Stimulated activated naive CD8-positive, alpha-beta T cell treated with anti-CD3 and anti-CD28 coated beads, Interleukin-15, amount 100 ng/mL, for 72 hours (primary cell): ENCODE measurements at regions not wholly inside any gene's neighbourhood (a gene's known extent, or its start where the extent isn't known, plus 50 kb on each side); places are given as distances from the start of the nearest gene placed in this dataset.

ENCODE experiments used
- ATAC-seq: fragments of 150-1000 bp; cut with Tn5 transposase; 2 replicates; pipeline ENCODE4 v1.10.0; 2021; ENCODE audit warnings: mild to moderate bottlenecking, moderate library complexity
- DNase-seq, 2 donors: peaks; one replicate each; pipeline ENCODE4 v3.0.0; 2021 to 2022
- H3K27ac Mint-ChIP-seq, 2 donors: one replicate each; pipeline ENCODE4 v1.8.0; 2022; ENCODE audit warnings: mild to moderate bottlenecking in 2 of 2, mixed read lengths in 2 of 2, moderate library complexity in 2 of 2
- H3K27me3 Mint-ChIP-seq: one replicate; pipeline ENCODE4 v1.8.0; 2022; ENCODE audit warnings: mixed read lengths
- H3K4me1 Mint-ChIP-seq: one replicate; pipeline ENCODE4 v1.8.0; 2022; ENCODE audit warnings: mild to moderate bottlenecking, mixed read lengths
- H3K4me3 Mint-ChIP-seq, 2 donors: one replicate each; pipeline ENCODE4 v1.8.0; 2022; ENCODE audit warnings: mild to moderate bottlenecking in 2 of 2, mixed read lengths in 2 of 2, moderate library complexity in 1 of 2
- H3K9me3 Mint-ChIP-seq, 2 donors: one replicate each; pipeline ENCODE4 v1.8.0; 2022; ENCODE audit warnings: mixed read lengths in 2 of 2

- Mint-ChIP-seq H3K27ac (no peak overlapping the region), H3K4me3 (no peak overlapping the region), H3K4me1 (no peaks in the 10 kb centered on the region), H3K9me3 (no peaks in the 10 kb centered on the region), H3K27me3 (peaks cover 25% of the 10 kb centered on the region)
- DNase-seq: no peak
- no peak for ATAC-seq
Observed at GRCh38 chr1:17943506-17943905, 164.1 kb upstream of the IGSF21 start.

- Mint-ChIP-seq H3K4me3 (no peak overlapping the region), H3K9me3 (no peaks in the 10 kb centered on the region), H3K27ac (no peak overlapping the region), H3K27me3 (peaks cover 25% of the 10 kb centered on the region), H3K4me1 (no peaks in the 10 kb centered on the region)
- DNase-seq (no peak), ATAC-seq (no peak)
Observed at GRCh38 chr1:17944646-17945045, 163.0 kb upstream of the IGSF21 start.

- peaks cover 31% of the 10 kb centered on the region for H3K27me3 Mint-ChIP-seq
- H3K4me3 Mint-ChIP-seq: no peak overlapping the region
- ATAC-seq: no peak
- H3K4me1 Mint-ChIP-seq: no peaks in the 10 kb centered on the region
- DNase-seq: no peak
- no peak overlapping the region for H3K27ac Mint-ChIP-seq
- H3K9me3 Mint-ChIP-seq: no peaks in the 10 kb centered on the region
Observed at GRCh38 chr1:17946434-17946833, 161.2 kb upstream of the IGSF21 start.

GRCh38 chr1:17948594-17948993, 159.0 kb upstream of the IGSF21 start:
- Mint-ChIP-seq H3K9me3 (no peaks in the 10 kb centered on the region), H3K27me3 (peaks cover 53% of the 10 kb centered on the region), H3K4me1 (no peaks in the 10 kb centered on the region), H3K27ac (no peak overlapping the region), H3K4me3 (no peak overlapping the region)
- ATAC-seq (no peak), DNase-seq (no peak)

GRCh38 chr1:17949511-17949910, 158.1 kb upstream of the IGSF21 start:
- DNase-seq (no peak), ATAC-seq (no peak)
- H3K4me1 Mint-ChIP-seq: no peaks in the 10 kb centered on the region
- H3K4me3 Mint-ChIP-seq: no peak overlapping the region
- H3K27me3 Mint-ChIP-seq: peaks cover 55% of the 10 kb centered on the region
- no peaks in the 10 kb centered on the region for H3K9me3 Mint-ChIP-seq
- peak overlapping the region in 1 of 2 donors; percentile 61 for H3K27ac Mint-ChIP-seq

GRCh38 chr1:17950728-17951127, 156.9 kb upstream of the IGSF21 start:
- no peaks in the 10 kb centered on the region for H3K4me1 Mint-ChIP-seq
- H3K27ac Mint-ChIP-seq: no peak overlapping the region
- no peaks in the 10 kb centered on the region for H3K9me3 Mint-ChIP-seq
- ATAC-seq (no peak), DNase-seq (no peak)
- peaks cover 49% of the 10 kb centered on the region for H3K27me3 Mint-ChIP-seq
- H3K4me3 Mint-ChIP-seq: no peak overlapping the region

- no peaks in the 10 kb centered on the region for H3K9me3 Mint-ChIP-seq
- H3K27ac Mint-ChIP-seq: peak overlapping the region in 1 of 2 donors; percentile 6
- no peak overlapping the region for H3K4me3 Mint-ChIP-seq
- no peaks in the 10 kb centered on the region for H3K4me1 Mint-ChIP-seq
- ATAC-seq (no peak), DNase-seq (no peak)
- H3K27me3 Mint-ChIP-seq: peaks cover 31% of the 10 kb centered on the region
Observed at GRCh38 chr1:17952506-17952905, 155.1 kb upstream of the IGSF21 start.

GRCh38 chr1:17953921-17954320, 153.7 kb upstream of the IGSF21 start:
- Mint-ChIP-seq H3K9me3 (no peaks in the 10 kb centered on the region), H3K27me3 (peaks cover 31% of the 10 kb centered on the region), H3K4me3 (no peak overlapping the region), H3K27ac (no peak overlapping the region), H3K4me1 (peaks cover 12% of the 10 kb centered on the region)
- no peak for ATAC-seq
- DNase-seq: no peak

- no peak for ATAC-seq
- Mint-ChIP-seq H3K4me3 (no peak overlapping the region), H3K27ac (no peak overlapping the region), H3K9me3 (no peaks in the 10 kb centered on the region), H3K27me3 (peaks cover 27% of the 10 kb centered on the region), H3K4me1 (peaks cover 14% of the 10 kb centered on the region)
- no peak for DNase-seq
Observed at GRCh38 chr1:17955302-17956285, 152.0 kb upstream of the IGSF21 start.

GRCh38 chr1:17957588-17958267, 149.9 kb upstream of the IGSF21 start:
- Mint-ChIP-seq H3K27me3 (peaks cover 19% of the 10 kb centered on the region), H3K4me3 (no peak overlapping the region), H3K4me1 (peaks cover 14% of the 10 kb centered on the region), H3K27ac (no peak overlapping the region), H3K9me3 (no peaks in the 10 kb centered on the region)
- no peak for DNase-seq
- ATAC-seq: no peak

- DNase-seq (no peak), ATAC-seq (no peak)
- Mint-ChIP-seq H3K4me3 (no peak overlapping the region), H3K9me3 (no peaks in the 10 kb centered on the region), H3K27ac (no peak overlapping the region), H3K27me3 (peaks cover 9% of the 10 kb centered on the region), H3K4me1 (peaks cover 14% of the 10 kb centered on the region)
Observed at GRCh38 chr1:17958704-17959103, 148.9 kb upstream of the IGSF21 start.

- no peaks in the 10 kb centered on the region for H3K9me3 Mint-ChIP-seq
- no peak for DNase-seq
- H3K4me3 Mint-ChIP-seq: no peak overlapping the region
- H3K4me1 Mint-ChIP-seq: peaks cover 7% of the 10 kb centered on the region
- ATAC-seq: no peak
- no peak overlapping the region for H3K27ac Mint-ChIP-seq
- H3K27me3 Mint-ChIP-seq: peaks cover 16% of the 10 kb centered on the region
Observed at GRCh38 chr1:17963513-17963912, 144.1 kb upstream of the IGSF21 start.

GRCh38 chr1:17965515-17966100, 142.0 kb upstream of the IGSF21 start:
- Mint-ChIP-seq H3K9me3 (no peaks in the 10 kb centered on the region), H3K27ac (peak overlapping the region in 1 of 2 donors; percentile 21), H3K27me3 (peaks cover 16% of the 10 kb centered on the region), H3K4me3 (no peak overlapping the region), H3K4me1 (no peaks in the 10 kb centered on the region)
- no peak for ATAC-seq
- no peak for DNase-seq

- DNase-seq (no peak), ATAC-seq (no peak)
- peaks cover 15% of the 10 kb centered on the region for H3K27me3 Mint-ChIP-seq
- H3K4me3 Mint-ChIP-seq: no peak overlapping the region
- H3K4me1 Mint-ChIP-seq: no peaks in the 10 kb centered on the region
- H3K27ac Mint-ChIP-seq: no peak overlapping the region
- H3K9me3 Mint-ChIP-seq: no peaks in the 10 kb centered on the region
Observed at GRCh38 chr1:17966341-17966740, 141.3 kb upstream of the IGSF21 start.

- Mint-ChIP-seq H3K27ac (no peak overlapping the region), H3K4me3 (no peak overlapping the region), H3K4me1 (no peaks in the 10 kb centered on the region), H3K27me3 (peaks cover 8% of the 10 kb centered on the region), H3K9me3 (no peaks in the 10 kb centered on the region)
- no peak for DNase-seq
- no peak for ATAC-seq
Observed at GRCh38 chr1:17967623-17968255, 139.9 kb upstream of the IGSF21 start.
